IPS DF 4.7 (cell line): ENCODE measurements at regions not wholly inside any gene's neighbourhood (a gene's known extent, or its start where the extent isn't known, plus 50 kb on each side); places are given as distances from the start of the nearest gene placed in this dataset.

ENCODE experiments used
- DNase-seq: peaks from one replicate; pipeline ENCODE4 v3.0.0-alpha.2; 2013; ENCODE audit warnings: low spot score; ENCODE audit errors: extremely low read depth

DNA sequence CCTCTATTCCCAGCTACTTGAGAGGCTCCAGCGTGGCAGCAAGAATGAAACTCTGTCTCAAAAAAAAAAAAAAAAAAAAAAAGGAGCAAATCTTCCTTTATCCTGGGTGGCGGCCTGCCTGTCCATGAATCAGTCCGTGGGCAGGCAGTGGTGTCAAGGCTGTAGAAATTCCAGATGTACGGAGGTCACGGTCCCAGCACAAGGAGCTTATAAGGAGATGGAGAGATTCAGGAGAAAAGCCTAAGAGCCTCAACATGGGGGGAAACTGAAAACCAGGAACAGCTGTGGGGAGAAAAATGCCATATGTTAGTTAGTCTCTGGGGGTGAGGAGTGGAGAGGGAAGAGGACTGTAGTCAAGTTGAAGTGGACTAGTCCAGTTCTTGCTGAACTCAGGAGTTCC is 130.5 kb upstream of the CRY1 start:
- DNase-seq: no peak

GRCh38 chr12:107225635-107226034 is 132.3 kb upstream of the CRY1 start:
- no peak for DNase-seq

DNA sequence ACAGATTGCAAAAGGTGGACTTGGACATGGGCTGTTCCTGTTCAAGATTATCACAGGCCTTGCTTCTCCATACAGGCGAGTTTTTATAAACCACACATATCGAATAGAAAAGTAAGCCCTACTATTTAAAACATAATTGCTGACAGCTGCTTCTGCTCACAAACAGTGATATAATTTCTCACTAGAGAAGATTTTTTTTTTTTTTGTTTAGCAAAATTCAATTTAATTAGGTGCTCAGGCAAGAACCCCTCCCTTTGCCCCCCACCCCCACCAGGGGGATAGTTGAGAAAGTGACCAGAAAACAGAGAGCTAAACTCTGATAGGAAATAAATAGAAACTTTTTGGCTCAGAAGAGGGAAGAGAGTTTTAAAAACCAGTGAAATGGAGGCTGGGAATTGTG is 132.8 kb upstream of the CRY1 start:
- no peak for DNase-seq

- DNase-seq: no peak
Measured at GRCh38 chr12:107228076-107228475, 134.7 kb upstream of the CRY1 start.

DNA sequence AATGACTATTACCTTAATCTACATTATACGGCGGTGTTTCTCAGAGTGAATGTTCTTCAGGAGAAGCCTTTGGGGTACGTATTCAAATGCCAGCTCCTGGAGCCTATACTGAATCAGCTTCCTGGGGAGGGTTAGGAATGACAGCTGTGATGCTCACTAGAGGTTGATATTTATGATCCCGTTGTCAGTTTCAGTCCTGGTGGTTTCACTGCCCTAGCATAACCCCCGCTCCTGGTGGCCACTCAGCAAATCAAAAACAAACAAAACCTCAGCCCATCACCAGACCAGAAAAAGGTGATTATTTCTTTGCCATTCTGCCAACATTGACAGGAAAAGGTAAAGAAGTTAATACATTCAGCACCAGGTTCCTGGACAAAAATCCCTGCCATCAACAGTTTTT is 136.5 kb upstream of the CRY1 start:
- no peak for DNase-seq

GRCh38 chr12:107231303-107231702 is 138.0 kb upstream of the CRY1 start:
- DNase-seq: no peak

- no peak for DNase-seq
Measured at GRCh38 chr12:107233551-107233950, 140.2 kb upstream of the CRY1 start.

DNA sequence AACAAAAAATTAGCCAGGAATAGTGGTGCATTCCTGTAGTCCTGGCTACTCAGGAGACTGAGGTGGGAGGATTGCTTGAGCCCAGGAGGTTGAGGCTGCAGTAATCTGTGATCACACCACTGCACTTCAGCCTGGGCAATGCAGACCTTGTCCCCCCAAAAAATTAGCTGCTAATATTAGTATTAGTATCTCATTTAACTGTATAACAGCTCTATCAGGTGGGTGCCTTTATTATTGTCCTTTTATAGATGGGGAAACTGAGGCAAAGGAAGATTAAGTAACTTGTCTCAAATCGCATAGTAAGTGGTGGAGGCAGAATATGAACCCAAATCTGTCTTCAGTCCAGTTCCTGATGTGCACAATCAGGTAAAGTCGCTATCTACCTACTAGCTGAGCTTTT is 142.3 kb upstream of the CRY1 start:
- no peak for DNase-seq

- DNase-seq: no peak
Measured at GRCh38 chr12:107236824-107237511, 143.6 kb upstream of the CRY1 start.

- DNase-seq: no peak
Measured at GRCh38 chr12:107238296-107238695, 144.9 kb upstream of the CRY1 start.

DNA sequence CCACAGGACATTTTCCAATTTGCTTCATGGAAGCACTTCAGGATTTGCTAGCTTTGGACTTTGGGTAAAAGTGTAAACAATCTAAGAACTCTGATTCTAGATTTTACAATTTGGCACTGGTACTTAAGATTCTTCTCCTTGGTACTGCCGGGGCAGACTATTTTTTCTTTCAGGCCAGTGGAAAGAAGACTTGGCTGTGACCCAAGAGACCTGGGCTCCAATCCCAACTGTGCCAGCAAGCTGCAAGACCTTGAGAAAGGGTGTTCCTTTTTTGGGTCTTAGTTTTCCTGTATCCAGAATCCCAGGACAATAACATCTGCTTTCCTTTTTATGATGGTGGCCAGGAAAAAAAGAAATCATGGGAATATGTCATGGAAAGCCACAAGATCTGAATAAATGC is 148.1 kb upstream of the CRY1 start:
- DNase-seq: no peak

DNA sequence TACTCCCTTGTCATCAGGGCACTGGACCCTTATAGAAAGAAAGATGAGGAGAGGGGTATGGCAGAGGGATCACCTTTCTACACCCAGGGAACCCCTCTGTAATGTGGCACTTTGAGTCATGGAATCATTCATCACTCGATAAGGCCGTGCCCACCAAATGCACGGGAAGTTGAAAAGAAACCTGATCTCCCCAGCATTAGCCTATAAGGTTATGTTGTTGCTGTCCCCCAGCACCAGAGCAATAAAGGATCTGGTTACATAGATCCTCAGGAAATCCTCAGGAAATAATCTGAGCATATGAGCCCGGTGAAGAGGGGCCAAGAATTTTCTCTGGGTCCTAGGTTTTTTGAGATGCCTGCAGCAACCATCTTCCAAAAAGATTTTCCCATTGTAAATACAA is 148.8 kb upstream of the CRY1 start:
- DNase-seq: no peak

DNA sequence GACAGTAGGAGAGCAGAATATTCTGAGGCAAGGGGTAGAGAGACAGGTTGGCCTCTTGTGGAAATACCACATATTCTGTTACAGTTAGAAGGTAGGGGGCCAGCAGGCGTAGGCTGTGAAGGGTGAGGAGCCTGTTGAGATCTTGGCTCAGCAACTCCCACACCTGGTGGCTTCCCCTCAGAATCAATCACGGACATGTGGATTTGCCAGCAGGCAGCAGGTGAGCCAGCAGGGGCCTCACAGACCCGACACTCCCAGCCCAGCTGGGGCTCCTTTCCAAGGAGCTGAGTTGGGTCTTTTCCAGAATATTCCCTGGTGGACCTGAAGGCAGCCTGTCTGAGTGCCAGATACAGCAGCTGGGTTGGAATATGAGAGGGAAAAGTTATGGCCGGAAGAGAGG is 150.0 kb upstream of the CRY1 start:
- no peak for DNase-seq

GRCh38 chr12:107244584-107244983 is 151.2 kb upstream of the CRY1 start:
- no peak for DNase-seq

DNA sequence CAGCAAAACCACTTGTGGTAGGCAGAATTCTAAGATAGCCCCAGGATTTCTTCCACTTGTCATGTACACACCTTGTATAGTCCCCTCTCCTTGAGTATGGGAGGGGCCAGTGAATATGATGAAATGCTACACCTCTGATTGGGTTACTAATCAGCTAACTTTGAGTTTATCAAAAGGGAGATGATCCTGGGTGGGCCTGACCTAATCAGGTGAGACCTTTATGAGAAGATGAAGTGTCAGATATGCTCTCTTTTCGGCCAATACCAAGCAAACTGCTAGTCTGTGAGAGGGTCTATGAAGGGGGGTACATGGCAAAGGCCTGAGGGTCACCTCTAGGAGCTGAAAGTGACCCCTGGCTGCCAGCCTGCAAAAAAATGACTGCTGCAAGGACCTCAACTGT is 154.3 kb upstream of the CRY1 start:
- no peak for DNase-seq

- no peak for DNase-seq
Measured at GRCh38 chr12:107248187-107248586, 154.8 kb upstream of the CRY1 start.

DNA sequence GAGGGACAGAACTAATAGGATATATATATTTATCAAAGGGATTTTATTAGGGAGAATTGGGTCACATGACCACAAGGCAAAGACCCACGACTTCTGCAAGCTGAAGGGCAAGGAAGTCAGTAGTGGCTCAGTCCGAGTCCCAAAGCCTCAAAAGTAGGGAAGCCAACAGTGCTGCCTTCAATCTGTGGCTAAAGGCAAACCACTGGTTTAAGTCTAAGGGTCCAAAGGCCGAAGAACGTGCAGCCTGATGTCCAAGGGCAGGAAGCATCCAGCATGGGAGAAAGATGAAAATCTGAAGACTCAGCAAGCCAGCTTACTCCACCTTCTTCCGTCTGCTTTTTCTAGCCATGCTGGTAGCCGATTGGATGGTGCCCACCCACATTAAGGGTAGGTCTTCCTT is 157.9 kb upstream of the CRY1 start:
- no peak for DNase-seq

- no peak for DNase-seq
Measured at GRCh38 chr12:107253361-107253760, 160.0 kb upstream of the CRY1 start.

DNA sequence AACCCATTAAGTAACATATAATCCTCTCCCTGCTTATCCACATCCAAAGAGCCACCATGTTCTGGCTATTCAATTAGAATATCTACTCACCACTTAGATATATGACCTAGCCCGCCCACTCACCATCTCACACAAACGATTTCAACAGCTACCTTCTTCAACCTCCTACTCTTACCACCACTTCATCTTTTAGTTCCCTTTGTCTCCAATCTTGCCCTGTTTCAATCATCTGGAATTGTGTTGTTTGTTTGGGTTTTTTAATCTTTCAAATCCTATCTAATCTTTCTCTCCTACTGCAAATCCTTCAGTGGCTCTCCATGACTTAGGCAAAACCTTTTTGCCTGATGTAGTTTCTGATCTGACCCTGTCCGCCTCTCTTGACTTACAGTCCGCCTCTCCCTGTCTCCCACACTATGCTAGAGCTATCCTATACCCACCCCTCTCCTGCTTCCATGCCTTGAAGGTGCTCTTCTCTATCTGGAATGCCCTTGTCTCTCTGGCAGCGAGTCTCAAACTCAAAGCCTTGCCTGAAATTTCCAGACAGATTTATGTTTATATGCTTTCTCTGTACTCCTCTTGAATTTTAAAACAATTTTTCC is 161.0 kb upstream of the CRY1 start:
- no peak for DNase-seq

- no peak for DNase-seq
Measured at GRCh38 chr12:107258780-107259179, 165.4 kb upstream of the CRY1 start.

DNA sequence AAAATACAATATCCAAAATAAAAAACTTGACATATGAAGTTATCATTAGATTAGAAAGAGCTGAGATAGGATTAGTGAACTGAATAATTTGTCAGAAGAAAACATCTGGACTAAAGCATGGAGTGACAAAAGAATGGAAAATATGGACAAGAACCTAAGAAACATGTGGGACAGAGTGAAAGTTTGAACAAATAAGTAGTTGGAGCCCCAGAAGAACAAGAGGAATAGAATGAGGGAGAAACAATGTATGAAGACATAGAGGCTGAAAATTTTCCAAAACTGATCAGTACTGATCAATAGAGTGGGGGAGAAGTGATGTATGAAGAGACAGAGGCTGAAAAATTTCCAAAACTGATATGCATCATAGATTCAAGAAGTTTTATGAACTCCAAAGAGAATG is 170.6 kb upstream of the CRY1 start:
- no peak for DNase-seq

GRCh38 chr12:107264667-107265066 is 171.3 kb upstream of the CRY1 start:
- no peak for DNase-seq

DNA sequence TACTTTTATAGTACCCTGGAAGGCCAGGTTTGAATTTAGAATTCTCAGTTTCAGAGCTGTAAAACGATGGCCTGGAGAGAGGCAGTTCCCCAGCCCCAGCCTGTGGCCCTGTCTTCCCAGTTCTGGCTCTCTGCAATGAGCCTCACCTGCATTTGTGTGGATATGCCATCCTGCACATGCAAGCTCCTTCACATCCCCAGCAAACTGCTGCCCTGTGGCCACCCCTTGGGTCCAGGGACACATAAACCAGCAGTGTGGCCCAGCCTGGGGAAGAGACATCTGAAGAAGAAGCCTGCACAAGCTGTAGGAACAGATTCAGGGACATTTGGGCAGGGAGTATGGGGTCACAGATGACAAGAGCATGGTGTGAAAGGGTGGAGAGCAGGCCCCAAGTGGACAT is 174.3 kb upstream of the CRY1 start:
- DNase-seq: no peak

DNA sequence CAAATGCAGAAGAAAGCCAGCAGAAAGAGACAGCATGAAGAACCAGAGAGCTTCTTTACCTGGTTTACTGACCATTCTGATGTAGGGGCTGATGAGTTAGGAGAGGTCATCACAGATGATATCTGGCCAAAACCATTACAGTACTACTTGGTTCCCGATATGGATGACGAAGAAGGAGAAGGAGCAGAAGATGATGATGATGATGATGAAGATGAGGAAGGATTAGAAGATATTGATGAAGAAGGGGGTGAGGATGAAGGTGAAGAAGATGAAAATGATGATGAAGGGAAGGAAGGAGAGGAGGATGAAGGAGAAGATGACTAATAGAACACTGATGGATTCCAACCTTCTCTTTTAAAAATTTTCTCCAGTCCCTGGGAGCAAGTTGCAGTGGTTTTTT is 178.2 kb upstream of the CRY1 start:
- DNase-seq: no peak
